MM.1S (cell line): ENCODE measurements at regions not wholly inside any gene's neighbourhood (a gene's known extent, or its start where the extent isn't known, plus 50 kb on each side); places are given as distances from the start of the nearest gene placed in this dataset.

ENCODE experiments used
- DNase-seq: peaks from one replicate; pipeline ENCODE4 v3.0.0-alpha.2; 2015
- H2AFZ ChIP-seq: fragments of 300-600 bp; sonication (generic); 2 replicates; pipeline ENCODE4 v1.6.0; 2016; ENCODE audit warnings: antibody characterized with exemption, low read length
- H3F3A ChIP-seq: fragments of 300-600 bp; sonication (generic); 2 replicates; pipeline ENCODE4 v1.6.1; 2016; ENCODE audit warnings: mild to moderate bottlenecking, antibody characterized with exemption, low read length, moderate library complexity, mixed read lengths; ENCODE audit not compliant: insufficient read depth
- H3K27ac ChIP-seq: fragments of 300-600 bp; sonication (generic); 2 replicates; pipeline ENCODE4 v1.5.1; 2016; ENCODE audit warnings: mild to moderate bottlenecking, low read length
- H3K27me3 ChIP-seq: fragments of 300-600 bp; sonication (generic); replicated peaks from 2 replicates; pipeline ENCODE4 v1.6.0; 2016; ENCODE audit warnings: low read length; ENCODE audit not compliant: insufficient read depth
- H3K36me3 ChIP-seq: fragments of 300-600 bp; sonication (generic); replicated peaks from 2 replicates; pipeline ENCODE4 v1.6.1; 2016; ENCODE audit warnings: mild to moderate bottlenecking, low read length, mixed read lengths; ENCODE audit not compliant: insufficient read depth
- H3K4me1 ChIP-seq: fragments of 300-600 bp; sonication (generic); 2 replicates; pipeline ENCODE4 v1.6.1; 2016; ENCODE audit warnings: low read length, mixed read lengths
- H3K4me2 ChIP-seq: fragments of 300-600 bp; sonication (generic); 2 replicates; pipeline ENCODE4 v1.6.0; 2016; ENCODE audit warnings: low read depth, low read length
- H3K4me3 ChIP-seq: fragments of 300-600 bp; sonication (generic); 2 replicates; pipeline ENCODE4 v1.5.1; 2016; ENCODE audit warnings: low read length, mixed read lengths
- H3K79me2 ChIP-seq: fragments of 300-600 bp; sonication (generic); 2 replicates; pipeline ENCODE4 v1.6.1; 2016; ENCODE audit warnings: mixed run types, low read length, mixed read lengths
- H3K9ac ChIP-seq: fragments of 300-600 bp; sonication (generic); 2 replicates; pipeline ENCODE4 v1.6.1; 2016; ENCODE audit warnings: low read length, mixed read lengths
- H3K9me2 ChIP-seq: fragments of 300-600 bp; sonication (generic); replicated peaks from 2 replicates; pipeline ENCODE4 v1.6.1; 2016; ENCODE audit warnings: mild to moderate bottlenecking, low read length, mixed read lengths; ENCODE audit not compliant: insufficient read depth
- H3K9me3 ChIP-seq: fragments of 300-600 bp; sonication (generic); replicated peaks from 2 replicates; pipeline ENCODE4 v1.6.1; 2016; ENCODE audit warnings: mild to moderate bottlenecking, low read length, mixed read lengths; ENCODE audit not compliant: insufficient read depth
- H4K20me1 ChIP-seq: fragments of 300-600 bp; sonication (generic); 2 replicates; pipeline ENCODE4 v1.6.1; 2016; ENCODE audit warnings: mild to moderate bottlenecking, low read length, moderate library complexity, mixed read lengths; ENCODE audit not compliant: insufficient read depth
- EZH2 ChIP-seq: fragments of 300-600 bp; sonication (generic); optimal IDR thresholded peaks from 2 replicates; pipeline ENCODE3; 2017; ENCODE audit warnings: low read depth, mild to moderate bottlenecking, antibody characterized with exemption, low read length, mixed read lengths
- EZH2phosphoT487 ChIP-seq: fragments of 300-600 bp; sonication (generic); IDR thresholded peaks from 2 replicates; pipeline ENCODE4 v1.6.1; 2018; ENCODE audit warnings: antibody characterized with exemption, low read length
- TF ChIP-seq, protein P1 (sequence below): fragments of 300-600 bp; sonication (generic); IDR thresholded peaks from 2 replicates; pipeline ENCODE4 v1.5.1; 2016; ENCODE audit warnings: antibody characterized with exemption, low read length, mixed read lengths

DNA sequence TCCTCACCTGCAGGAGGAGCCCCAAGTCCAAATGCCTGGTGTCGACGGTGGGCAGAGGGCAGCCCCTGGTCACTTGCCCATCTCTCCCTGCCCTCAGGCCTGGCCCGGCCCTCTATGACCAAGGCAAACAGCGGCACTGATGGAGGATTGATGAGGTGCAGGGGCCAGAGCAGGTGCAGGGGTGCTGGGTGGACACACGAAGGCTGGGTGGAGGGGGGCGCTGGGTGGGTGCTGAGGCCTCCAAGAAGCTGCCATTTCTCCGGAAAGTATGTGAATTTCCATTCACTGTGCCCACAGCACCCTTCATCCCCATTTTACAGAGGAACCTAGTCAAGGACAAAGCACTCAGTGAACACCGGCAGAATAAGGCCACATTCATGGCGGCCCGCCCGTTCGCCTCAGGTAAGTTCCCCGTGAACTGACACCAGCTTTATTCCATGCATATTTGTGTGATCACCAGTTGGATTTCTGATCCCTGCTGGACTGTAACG is 143.8 kb upstream of the PPP1R26 start:
- H3K4me2 ChIP-seq = no peak overlapping the region
- no peak overlapping the region for H3K9ac ChIP-seq
- H3K4me3 ChIP-seq = no peak overlapping the region
- no peaks in the 10 kb centered on the region for H3K9me3 ChIP-seq
- no peak overlapping the region for H2AFZ ChIP-seq
- H3K4me1 ChIP-seq = no peaks in the 10 kb centered on the region
- TF ChIP-seq EZH2 = no peak
- peaks cover 64% of the 10 kb centered on the region for H3K27me3 ChIP-seq
- no peaks in the 10 kb centered on the region for H4K20me1 ChIP-seq
- H3K9me2 ChIP-seq = no peaks in the 10 kb centered on the region
- H3K27ac ChIP-seq = no peak overlapping the region
- no peaks in the 10 kb centered on the region for H3K36me3 ChIP-seq
- no peaks in the 10 kb centered on the region for H3K79me2 ChIP-seq
- H3F3A ChIP-seq = no peaks in the 10 kb centered on the region
- no peak for DNase-seq

DNA sequence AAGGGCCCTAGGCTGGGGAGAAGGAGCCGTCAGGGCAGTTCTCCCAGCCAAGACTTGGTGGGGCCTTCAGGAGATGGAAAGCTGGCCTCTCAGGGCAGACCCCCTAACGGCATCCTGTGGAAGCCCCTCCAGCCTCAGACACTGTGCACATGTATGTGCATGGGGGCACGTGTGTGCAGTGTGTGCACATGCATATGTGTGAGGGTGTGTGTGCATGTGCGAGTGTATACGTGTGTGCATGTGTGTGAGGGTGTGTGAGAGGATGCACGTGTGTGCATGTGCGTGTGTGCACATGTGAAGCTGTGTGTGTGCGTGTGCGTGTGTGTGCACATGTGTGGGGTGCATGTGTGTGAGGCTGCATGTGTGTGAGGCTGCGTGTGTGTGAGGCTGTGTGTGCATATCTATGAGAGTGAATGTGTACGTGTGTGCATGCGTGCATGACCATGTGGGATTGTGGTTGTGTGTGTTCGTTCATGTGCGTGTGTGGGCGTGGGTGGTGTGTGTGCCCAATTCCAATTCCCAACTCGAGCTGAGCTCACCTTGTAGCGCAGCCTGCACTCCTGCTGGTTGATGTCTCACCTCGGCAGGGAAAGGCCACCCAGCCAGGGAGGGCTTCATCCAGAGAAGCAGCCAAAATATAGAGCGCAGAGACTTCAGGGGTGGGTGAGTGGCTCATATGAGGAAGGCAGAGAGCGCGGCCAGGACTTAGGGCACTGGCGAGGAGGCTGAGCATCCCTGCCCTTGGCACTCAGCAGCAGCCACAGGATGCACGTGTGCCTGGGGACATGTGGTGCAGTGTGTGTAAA is 142.7 kb upstream of the PPP1R26 start:
- DNase-seq = no peak
- Histone ChIP-seq H3K4me1 (no peaks in the 10 kb centered on the region), H4K20me1 (no peaks in the 10 kb centered on the region), H2AFZ (no peak overlapping the region), H3K36me3 (no peaks in the 10 kb centered on the region), H3K79me2 (no peaks in the 10 kb centered on the region), H3F3A (no peaks in the 10 kb centered on the region), H3K4me2 (no peak overlapping the region), H3K27me3 (peaks cover 64% of the 10 kb centered on the region), H3K9me2 (no peaks in the 10 kb centered on the region), H3K27ac (no peak overlapping the region), H3K9me3 (no peaks in the 10 kb centered on the region), H3K9ac (no peak overlapping the region), H3K4me3 (no peak overlapping the region)
- TF ChIP-seq EZH2phosphoT487 (no peak), EZH2 (no peak)
- TF ChIP-seq, protein P1, sequence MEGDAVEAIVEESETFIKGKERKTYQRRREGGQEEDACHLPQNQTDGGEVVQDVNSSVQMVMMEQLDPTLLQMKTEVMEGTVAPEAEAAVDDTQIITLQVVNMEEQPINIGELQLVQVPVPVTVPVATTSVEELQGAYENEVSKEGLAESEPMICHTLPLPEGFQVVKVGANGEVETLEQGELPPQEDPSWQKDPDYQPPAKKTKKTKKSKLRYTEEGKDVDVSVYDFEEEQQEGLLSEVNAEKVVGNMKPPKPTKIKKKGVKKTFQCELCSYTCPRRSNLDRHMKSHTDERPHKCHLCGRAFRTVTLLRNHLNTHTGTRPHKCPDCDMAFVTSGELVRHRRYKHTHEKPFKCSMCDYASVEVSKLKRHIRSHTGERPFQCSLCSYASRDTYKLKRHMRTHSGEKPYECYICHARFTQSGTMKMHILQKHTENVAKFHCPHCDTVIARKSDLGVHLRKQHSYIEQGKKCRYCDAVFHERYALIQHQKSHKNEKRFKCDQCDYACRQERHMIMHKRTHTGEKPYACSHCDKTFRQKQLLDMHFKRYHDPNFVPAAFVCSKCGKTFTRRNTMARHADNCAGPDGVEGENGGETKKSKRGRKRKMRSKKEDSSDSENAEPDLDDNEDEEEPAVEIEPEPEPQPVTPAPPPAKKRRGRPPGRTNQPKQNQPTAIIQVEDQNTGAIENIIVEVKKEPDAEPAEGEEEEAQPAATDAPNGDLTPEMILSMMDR = no peak

DNA sequence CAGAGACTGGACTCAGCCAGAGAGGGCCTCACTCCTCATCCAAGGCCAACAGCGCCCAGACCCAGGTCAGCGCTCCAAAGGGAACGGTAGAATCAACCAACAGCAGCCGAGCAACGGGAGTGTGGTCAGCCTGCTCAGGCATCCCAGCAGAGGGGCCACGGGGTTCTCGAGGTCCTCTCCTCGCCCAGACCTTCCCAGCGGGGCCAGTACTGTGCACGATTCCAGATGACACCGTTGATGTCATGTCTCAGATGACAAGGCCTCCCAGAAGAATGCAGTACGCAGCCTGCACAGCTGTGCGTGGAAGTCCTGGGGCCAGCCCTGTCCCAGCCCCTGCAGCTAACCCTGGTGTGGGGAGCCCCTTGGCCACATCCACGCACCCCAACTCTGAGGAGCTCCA is 141.0 kb upstream of the PPP1R26 start:
- Histone ChIP-seq H4K20me1 (no peaks in the 10 kb centered on the region), H3K9me3 (no peaks in the 10 kb centered on the region), H3K4me1 (no peaks in the 10 kb centered on the region), H3F3A (no peaks in the 10 kb centered on the region), H3K79me2 (no peaks in the 10 kb centered on the region), H3K9ac (no peak overlapping the region), H3K27ac (no peak overlapping the region), H3K4me3 (no peak overlapping the region), H3K9me2 (no peaks in the 10 kb centered on the region), H3K27me3 (peaks cover 76% of the 10 kb centered on the region), H3K4me2 (no peak overlapping the region), H3K36me3 (no peaks in the 10 kb centered on the region), H2AFZ (no peak overlapping the region)
- TF ChIP-seq, protein P1 = no peak
- TF ChIP-seq EZH2 = no peak
- no peak for TF ChIP-seq EZH2phosphoT487
- DNase-seq = no peak

DNA sequence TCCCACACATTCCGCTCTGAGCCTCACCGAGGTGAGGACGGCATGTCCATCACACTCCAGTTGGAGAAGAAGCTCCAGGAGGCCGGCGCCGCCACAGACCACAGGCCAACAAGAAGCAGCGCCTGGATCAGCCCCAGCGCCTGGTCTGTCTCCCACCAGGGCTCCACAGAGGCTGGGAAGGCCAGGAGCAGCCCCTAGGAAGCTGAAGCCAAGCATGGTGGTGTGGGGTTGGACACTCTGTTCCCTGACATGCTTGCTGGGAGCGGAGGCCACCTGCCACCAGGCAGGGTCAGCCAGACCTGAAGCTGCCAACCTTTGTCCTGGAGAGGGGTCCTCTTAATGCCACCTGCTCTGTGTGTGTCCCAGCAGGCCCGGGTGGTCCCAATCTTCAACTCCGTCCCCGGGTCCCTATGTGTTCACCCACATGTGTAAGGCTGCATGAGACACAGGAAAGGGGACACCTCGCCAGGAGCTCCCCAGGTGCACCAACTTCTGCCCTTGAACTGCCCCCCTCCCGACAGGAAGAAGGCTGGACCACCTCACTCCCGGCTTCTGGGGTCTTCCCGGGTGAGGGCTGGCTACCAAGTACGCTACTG is 140.1 kb upstream of the PPP1R26 start:
- TF ChIP-seq, protein P1 = no peak

More for the DNA sequence above, 140.1 kb upstream of the PPP1R26 start:
- H3K9me2 ChIP-seq = no peaks in the 10 kb centered on the region
- no peak overlapping the region for H3K4me2 ChIP-seq
- H3K4me1 ChIP-seq = no peaks in the 10 kb centered on the region
- H3K79me2 ChIP-seq = no peaks in the 10 kb centered on the region
- no peaks in the 10 kb centered on the region for H3K36me3 ChIP-seq
- no peaks in the 10 kb centered on the region for H4K20me1 ChIP-seq
- H3K4me3 ChIP-seq = no peak overlapping the region
- no peaks in the 10 kb centered on the region for H3F3A ChIP-seq
- no peak overlapping the region for H2AFZ ChIP-seq
- DNase-seq = no peak
- no peaks in the 10 kb centered on the region for H3K9me3 ChIP-seq
- no peak overlapping the region for H3K9ac ChIP-seq
- no peak overlapping the region for H3K27ac ChIP-seq
- peaks cover 85% of the 10 kb centered on the region for H3K27me3 ChIP-seq
